CD14-positive monocyte (primary cell): ENCODE measurements at regions not wholly inside any gene's neighbourhood (a gene's known extent, or its start where the extent isn't known, plus 50 kb on each side); places are given as distances from the start of the nearest gene placed in this dataset.

Source experiments
- DNase-seq, 3 donors: peaks; one replicate each; pipeline ENCODE4 v3.0.0-alpha.2; 2011 to 2022
- H2AFZ ChIP-seq: 2 replicates; pipeline ENCODE4 v1.6.0; 2012; ENCODE audit warnings: mild to moderate bottlenecking, low read depth, low read length, inconsistent platforms; ENCODE audit not compliant: insufficient read depth, poor library complexity, severe bottlenecking
- H3K27ac ChIP-seq, 2 donors: 1 replicate in 1 of 2; 2 replicates in 1 of 2; pipeline ENCODE4 v1.5.1; 2012 to 2013; ENCODE audit warnings: low read length in 2 of 2, control low read depth in 1 of 2, inconsistent platforms in 1 of 2, low read depth in 1 of 2, mild to moderate bottlenecking in 1 of 2
- H3K27me3 ChIP-seq, 2 donors: one replicate each; pipeline versions ENCODE4 v1.6.0 to v1.6.1; 2011 to 2013; ENCODE audit warnings: low read length in 2 of 2; ENCODE audit not compliant: control insufficient read depth in 2 of 2, insufficient read depth in 2 of 2
- H3K36me3 ChIP-seq, 2 donors: replicated peaks in 1 of 2; 1 replicate in 1 of 2; 2 replicates in 1 of 2; pipeline versions ENCODE4 v1.5.1 to v1.6.1; 2012 to 2013; ENCODE audit warnings: low read length in 2 of 2, control low read depth in 1 of 2, inconsistent platforms in 1 of 2, mild to moderate bottlenecking in 1 of 2; ENCODE audit not compliant: insufficient read depth in 2 of 2, control insufficient read depth in 1 of 2
- H3K4me1 ChIP-seq, 2 donors: 1 replicate in 1 of 2; 2 replicates in 1 of 2; pipeline versions ENCODE4 v1.5.1 to v1.6.1; 2012 to 2013; ENCODE audit warnings: low read length in 2 of 2, control low read depth in 1 of 2, inconsistent platforms in 1 of 2, mild to moderate bottlenecking in 1 of 2, moderate library complexity in 1 of 2; ENCODE audit not compliant: insufficient read depth in 2 of 2, control insufficient read depth in 1 of 2
- H3K4me2 ChIP-seq: replicated peaks from 2 replicates; pipeline ENCODE3; 2012; ENCODE audit warnings: low read length, moderate library complexity, mild to moderate bottlenecking; ENCODE audit not compliant: poor library complexity, severe bottlenecking; ENCODE audit errors: extremely low read depth
- H3K4me3 ChIP-seq, 3 experiments: fragments of 200-600 bp in 1 of 3; sonication (generic) in 1 of 3; replicated peaks in 1 of 3; 1 replicate in 2 of 3; 2 replicates in 1 of 3; pipeline ENCODE4 v1.5.1; 2011 to 2013; ENCODE audit warnings: low read length in 3 of 3, mild to moderate bottlenecking in 3 of 3, control low read depth in 2 of 3, low read depth in 2 of 3, inconsistent platforms in 1 of 3, moderate library complexity in 1 of 3
- H3K79me2 ChIP-seq: 2 replicates; pipeline ENCODE4 v1.6.0; 2012; ENCODE audit warnings: mild to moderate bottlenecking, control low read depth, inconsistent platforms, low read length, moderate library complexity; ENCODE audit not compliant: insufficient read depth
- H3K9ac ChIP-seq: 2 replicates; pipeline ENCODE4 v1.6.0; 2017; ENCODE audit warnings: low read length, mild to moderate bottlenecking; ENCODE audit not compliant: insufficient read depth, poor library complexity, severe bottlenecking
- H3K9me3 ChIP-seq, 2 donors: replicated peaks in 1 of 2; 1 replicate in 1 of 2; 2 replicates in 1 of 2; pipeline versions ENCODE4 v1.5.1 to v1.6.1; 2012 to 2013; ENCODE audit warnings: low read length in 2 of 2, control low read depth in 1 of 2; ENCODE audit not compliant: control insufficient read depth in 1 of 2, insufficient read depth in 1 of 2
- H4K20me1 ChIP-seq: 2 replicates; pipeline ENCODE4 v1.6.0; 2012; ENCODE audit warnings: mild to moderate bottlenecking, low read length, control low read depth, moderate library complexity; ENCODE audit not compliant: insufficient read depth
- H3K27ac Mint-ChIP-seq, 7 donors: one replicate each; pipeline ENCODE4 v1.8.0; 2020; ENCODE audit warnings: mild to moderate bottlenecking in 7 of 7, mixed read lengths in 7 of 7, moderate library complexity in 6 of 7, inconsistent platforms in 2 of 7
- H3K27me3 Mint-ChIP-seq, 3 donors: one replicate each; pipeline ENCODE4 v1.8.0; 2021 to 2022; ENCODE audit warnings: low read depth in 3 of 3, mild to moderate bottlenecking in 3 of 3, mixed read lengths in 3 of 3, moderate library complexity in 3 of 3, inconsistent platforms in 1 of 3
- H3K36me3 Mint-ChIP-seq, 2 donors: one replicate each; pipeline ENCODE4 v1.8.0; 2020; ENCODE audit warnings: mixed read lengths in 2 of 2, inconsistent platforms in 1 of 2, mild to moderate bottlenecking in 1 of 2
- H3K4me1 Mint-ChIP-seq: one replicate; pipeline ENCODE4 v1.8.0; 2020; ENCODE audit warnings: mild to moderate bottlenecking, mixed read lengths
- H3K4me3 Mint-ChIP-seq, 2 donors: one replicate each; pipeline ENCODE4 v1.8.0; 2020; ENCODE audit warnings: mild to moderate bottlenecking in 2 of 2, mixed read lengths in 2 of 2, moderate library complexity in 1 of 2
- H3K9me3 Mint-ChIP-seq, 7 donors: one replicate each; pipeline ENCODE4 v1.8.0; 2020 to 2022; ENCODE audit warnings: mixed read lengths in 7 of 7, mild to moderate bottlenecking in 6 of 7, moderate library complexity in 6 of 7, inconsistent platforms in 2 of 7
- WGBS: methylation state at CpG from one replicate; pipeline ENCODE4 v1.1.5; 2013; ENCODE audit warnings: missing lambda C conversion rate; ENCODE audit not compliant: insufficient coverage; 5-methylcytosine and 5-hydroxymethylcytosine counted together
- intact Hi-C, 2 donors: fragments of 100-400 bp; cut with micrococcal nuclease; formaldehyde crosslinking; loops; one replicate each; pipeline versions ENCODE4 v1.15.0 to v1.15.1; 2023
- TF ChIP-seq, protein P1 (sequence below): fragments of 200-600 bp; IDR thresholded peaks from one replicate; pipeline ENCODE4 v1.8.0; 2022; ENCODE audit warnings: antibody characterized with exemption, mild to moderate bottlenecking

DNA sequence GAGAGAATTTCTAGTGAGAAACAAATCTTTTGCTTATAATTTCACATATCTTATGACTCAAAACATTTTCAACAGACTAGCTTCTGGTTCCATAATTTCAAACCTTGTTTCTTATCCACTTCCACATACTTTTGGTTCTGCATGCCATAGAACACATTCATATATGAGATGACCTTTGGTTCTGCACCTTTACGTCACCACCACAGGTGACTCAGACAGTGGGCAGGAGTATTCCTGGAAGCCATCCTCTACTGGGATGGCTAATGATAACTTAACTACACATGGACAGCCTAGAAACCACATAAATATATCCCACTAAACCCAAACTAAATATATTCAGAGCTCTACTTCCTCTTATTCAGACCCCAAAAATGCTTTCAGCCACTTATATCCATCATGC is 133.3 kb downstream of the DCK start:
- no peak overlapping the region for H3K4me3 Mint-ChIP-seq

DNA sequence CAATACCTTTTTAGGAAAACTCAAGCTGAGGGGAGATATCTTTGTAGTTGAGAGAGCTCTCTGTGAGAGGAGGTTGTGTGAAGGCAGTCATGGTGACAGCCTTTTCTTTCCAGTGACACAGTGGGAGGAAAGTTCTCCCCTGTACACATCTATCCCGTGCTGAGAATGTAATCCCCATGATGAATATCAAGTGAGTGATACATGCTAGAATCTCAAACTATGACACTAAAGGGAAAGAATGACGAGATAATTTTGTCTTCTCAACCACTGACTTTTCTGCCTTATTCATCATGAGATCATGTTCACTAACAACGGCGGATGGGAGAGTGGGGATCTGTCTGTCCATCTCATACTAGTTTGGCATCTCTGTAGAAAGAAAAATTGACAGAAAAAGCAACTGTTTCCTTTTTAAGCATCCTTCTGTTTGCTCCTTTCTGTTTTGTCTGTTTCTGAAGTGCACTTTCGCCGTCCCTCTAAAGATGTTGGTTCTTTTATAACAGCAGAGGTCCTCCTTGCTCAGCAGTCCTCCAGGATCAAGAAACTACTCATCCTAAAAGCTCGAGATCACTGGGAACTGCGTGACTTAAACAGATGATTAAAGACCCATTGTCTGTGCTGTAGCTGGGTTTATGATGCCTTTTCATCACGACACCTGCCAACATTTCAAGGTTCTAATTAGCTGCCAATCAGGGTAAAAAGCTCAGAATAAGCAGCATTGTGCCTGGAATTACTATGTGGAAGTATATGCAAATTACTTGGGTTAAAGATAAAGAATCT is 137.6 kb downstream of the DCK start:
- Histone ChIP-seq H3K27me3 (no peaks in the 10 kb centered on the region), H4K20me1 (no peaks in the 10 kb centered on the region), H3K4me2 (no peak overlapping the region), H3K9ac (no peak overlapping the region), H3K27ac (no peak overlapping the region), H3K79me2 (no peaks in the 10 kb centered on the region), H3K4me3 (no peak overlapping the region), H3K36me3 (no peaks in the 10 kb centered on the region), H3K9me3 (no peaks in the 10 kb centered on the region), H2AFZ (no peak overlapping the region), H3K4me1 (no peaks in the 10 kb centered on the region)
- no peaks in the 10 kb centered on the region for H3K4me1 Mint-ChIP-seq
- TF ChIP-seq, protein P1, sequence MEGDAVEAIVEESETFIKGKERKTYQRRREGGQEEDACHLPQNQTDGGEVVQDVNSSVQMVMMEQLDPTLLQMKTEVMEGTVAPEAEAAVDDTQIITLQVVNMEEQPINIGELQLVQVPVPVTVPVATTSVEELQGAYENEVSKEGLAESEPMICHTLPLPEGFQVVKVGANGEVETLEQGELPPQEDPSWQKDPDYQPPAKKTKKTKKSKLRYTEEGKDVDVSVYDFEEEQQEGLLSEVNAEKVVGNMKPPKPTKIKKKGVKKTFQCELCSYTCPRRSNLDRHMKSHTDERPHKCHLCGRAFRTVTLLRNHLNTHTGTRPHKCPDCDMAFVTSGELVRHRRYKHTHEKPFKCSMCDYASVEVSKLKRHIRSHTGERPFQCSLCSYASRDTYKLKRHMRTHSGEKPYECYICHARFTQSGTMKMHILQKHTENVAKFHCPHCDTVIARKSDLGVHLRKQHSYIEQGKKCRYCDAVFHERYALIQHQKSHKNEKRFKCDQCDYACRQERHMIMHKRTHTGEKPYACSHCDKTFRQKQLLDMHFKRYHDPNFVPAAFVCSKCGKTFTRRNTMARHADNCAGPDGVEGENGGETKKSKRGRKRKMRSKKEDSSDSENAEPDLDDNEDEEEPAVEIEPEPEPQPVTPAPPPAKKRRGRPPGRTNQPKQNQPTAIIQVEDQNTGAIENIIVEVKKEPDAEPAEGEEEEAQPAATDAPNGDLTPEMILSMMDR = no peak
- H3K36me3 Mint-ChIP-seq = no peaks in the 10 kb centered on the region
- no peaks in the 10 kb centered on the region for H3K27me3 Mint-ChIP-seq
- 92% methylated on average over 2 of the region's 9 CpGs for WGBS
- no peak overlapping the region for H3K27ac Mint-ChIP-seq
- no peak for DNase-seq
- intact Hi-C loops = no loop called here
- peaks cover 0 to 4% (median 0%) of the 10 kb centered on the region in 7 donors for H3K9me3 Mint-ChIP-seq
- no peak overlapping the region for H3K4me3 Mint-ChIP-seq

More for the DNA sequence above, 133.3 kb downstream of the DCK start:
- no peaks in the 10 kb centered on the region for H3K4me1 Mint-ChIP-seq
- intact Hi-C loops = no loop called here
- H3K79me2 ChIP-seq = no peaks in the 10 kb centered on the region
- no peaks in the 10 kb centered on the region for H3K36me3 ChIP-seq
- H3K27ac Mint-ChIP-seq = no peak overlapping the region
- TF ChIP-seq, protein P1 = no peak
- no peak for DNase-seq
- H2AFZ ChIP-seq = no peak overlapping the region
- no peaks in the 10 kb centered on the region for H3K36me3 Mint-ChIP-seq
- no peaks in the 10 kb centered on the region for H3K4me1 ChIP-seq
- H3K9me3 ChIP-seq = no peaks in the 10 kb centered on the region
- peaks cover 0 to 2% (median 0%) of the 10 kb centered on the region in 3 donors for H3K27me3 Mint-ChIP-seq
- H3K27me3 ChIP-seq = no peaks in the 10 kb centered on the region
- no CpG with 5 or more reads among the region's 1 CpG for WGBS
- no peak overlapping the region for H3K27ac ChIP-seq
- H3K4me2 ChIP-seq = no peak overlapping the region
- no peak overlapping the region for H3K4me3 ChIP-seq
- no peak overlapping the region for H3K9ac ChIP-seq
- no peaks in the 10 kb centered on the region for H4K20me1 ChIP-seq
- peaks cover 0 to 8% (median 0%) of the 10 kb centered on the region in 7 donors for H3K9me3 Mint-ChIP-seq
